SK-N-MC (cell line): ENCODE measurements at regions not wholly inside any gene's neighbourhood (a gene's known extent, or its start where the extent isn't known, plus 50 kb on each side); places are given as distances from the start of the nearest gene placed in this dataset.

Experiments used
- DNase-seq: peaks from one replicate; pipeline ENCODE4 v3.0.0-alpha.2; 2011; ENCODE audit warnings: low read depth, low spot score
- H3K27ac ChIP-seq: fragments of 200-600 bp; sonication (generic); 2 replicates; pipeline ENCODE4 v1.5.1; 2016; ENCODE audit warnings: mixed run types
- H3K36me3 ChIP-seq: fragments of 200-600 bp; sonication (generic); 2 replicates; pipeline ENCODE4 v1.6.1; 2017; ENCODE audit warnings: antibody characterized with exemption, low read length, mixed read lengths; ENCODE audit not compliant: insufficient read depth
- H3K4me3 ChIP-seq: fragments of 200-600 bp; sonication (generic); 2 replicates; pipeline ENCODE4 v1.5.1; 2016
- H3K9ac ChIP-seq: fragments of 200-600 bp; sonication (generic); 2 replicates; pipeline ENCODE4 v1.8.0; 2017; ENCODE audit warnings: mixed run types, mixed read lengths; ENCODE audit not compliant: insufficient read length
- H3K9me3 ChIP-seq: fragments of 200-600 bp; sonication (generic); 2 replicates; pipeline ENCODE4 v1.6.1; 2017; ENCODE audit warnings: low read depth, mild to moderate bottlenecking, antibody characterized with exemption, low read length, moderate library complexity, mixed read lengths
- EZH2 ChIP-seq: fragments of 200-600 bp; sonication (generic); IDR thresholded peaks from one replicate; pipeline ENCODE4 v1.6.1; 2017; ENCODE audit warnings: antibody characterized with exemption
- FOXP2 ChIP-seq: optimal IDR thresholded peaks from 2 replicates; pipeline ENCODE3; 2011; ENCODE audit warnings: mild to moderate bottlenecking, moderate library complexity; ENCODE audit not compliant: insufficient read depth; ENCODE audit errors: extremely low read length, control extremely low read depth
- POLR2AphosphoS5 ChIP-seq: IDR thresholded peaks from 2 replicates; pipeline ENCODE4 v1.6.1; 2012; ENCODE audit warnings: mild to moderate bottlenecking, low read depth, low read length, borderline replicate concordance

DNA sequence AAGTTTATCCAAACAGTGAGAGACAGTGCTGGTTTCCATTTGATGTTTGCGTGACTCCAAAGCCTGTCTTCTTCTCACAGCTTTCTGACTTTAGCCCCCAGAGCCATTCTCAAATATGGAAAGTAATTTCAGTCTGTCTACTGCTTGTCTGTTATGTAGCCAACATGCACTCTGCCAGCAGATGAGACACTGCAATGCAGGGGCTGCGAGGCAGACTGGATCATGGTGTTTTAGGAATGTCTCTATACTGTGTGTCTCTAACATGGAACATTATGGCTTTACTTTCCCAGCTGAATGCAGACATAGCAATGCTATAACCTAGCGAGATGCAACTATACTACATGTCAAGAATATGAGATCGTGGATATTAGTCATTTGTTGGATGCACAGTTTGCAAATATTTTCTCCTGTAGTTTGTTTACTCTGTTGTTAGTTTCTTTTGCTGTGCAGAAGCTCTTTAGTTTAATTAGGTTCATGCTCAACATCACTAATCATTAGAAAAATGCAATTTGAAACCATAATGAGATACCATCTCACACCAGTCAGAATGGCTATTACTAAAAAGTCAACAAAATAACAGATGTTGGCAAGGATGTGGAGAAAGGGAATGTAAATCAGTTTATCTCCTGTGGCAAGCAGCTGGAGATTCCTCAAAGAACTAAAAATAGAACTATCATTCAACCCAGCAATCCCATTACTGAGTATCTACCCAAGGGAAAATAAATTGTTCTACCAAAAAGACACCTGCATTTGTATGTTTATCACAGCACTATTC is 235.8 kb upstream of the TMTC1 start:
- Histone ChIP-seq H3K4me3 (no peak overlapping the region), H3K9ac (no peak overlapping the region), H3K27ac (no peak overlapping the region), H3K9me3 (no peaks in the 10 kb centered on the region), H3K36me3 (no peaks in the 10 kb centered on the region)
- TF ChIP-seq EZH2 (no peak), FOXP2 (no peak), POLR2AphosphoS5 (no peak)
- DNase-seq: no peak

DNA sequence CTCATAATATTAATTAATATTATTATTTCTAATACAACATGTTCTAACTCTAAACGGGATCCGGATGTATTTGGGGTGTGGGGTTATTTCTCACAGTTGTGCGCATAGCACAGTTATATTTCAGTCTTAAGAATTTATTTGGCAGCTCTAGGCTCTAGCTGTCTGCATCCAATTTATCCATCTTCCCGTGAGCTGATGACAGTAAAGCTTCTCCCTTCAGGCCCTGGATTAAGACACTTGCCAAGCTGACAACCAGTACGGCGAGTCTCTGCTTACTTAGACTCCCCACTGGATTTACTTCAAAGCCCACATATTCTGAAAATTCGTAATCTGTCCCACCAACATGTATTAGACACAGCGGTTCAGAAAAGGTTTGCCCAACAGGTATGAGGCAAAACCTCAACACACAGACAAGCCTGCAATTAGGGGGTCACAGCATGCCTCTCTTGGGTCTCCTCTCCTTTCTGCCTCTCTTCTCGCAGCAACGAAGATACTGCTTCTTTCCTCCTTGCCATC is 232.9 kb upstream of the TMTC1 start:
- H3K27ac ChIP-seq: no peak overlapping the region
- TF ChIP-seq FOXP2 (no peak), EZH2 (no peak), POLR2AphosphoS5 (no peak)
- no peak overlapping the region for H3K4me3 ChIP-seq
- no peaks in the 10 kb centered on the region for H3K9me3 ChIP-seq
- no peak for DNase-seq
- H3K9ac ChIP-seq: no peak overlapping the region
- H3K36me3 ChIP-seq: no peaks in the 10 kb centered on the region

DNA sequence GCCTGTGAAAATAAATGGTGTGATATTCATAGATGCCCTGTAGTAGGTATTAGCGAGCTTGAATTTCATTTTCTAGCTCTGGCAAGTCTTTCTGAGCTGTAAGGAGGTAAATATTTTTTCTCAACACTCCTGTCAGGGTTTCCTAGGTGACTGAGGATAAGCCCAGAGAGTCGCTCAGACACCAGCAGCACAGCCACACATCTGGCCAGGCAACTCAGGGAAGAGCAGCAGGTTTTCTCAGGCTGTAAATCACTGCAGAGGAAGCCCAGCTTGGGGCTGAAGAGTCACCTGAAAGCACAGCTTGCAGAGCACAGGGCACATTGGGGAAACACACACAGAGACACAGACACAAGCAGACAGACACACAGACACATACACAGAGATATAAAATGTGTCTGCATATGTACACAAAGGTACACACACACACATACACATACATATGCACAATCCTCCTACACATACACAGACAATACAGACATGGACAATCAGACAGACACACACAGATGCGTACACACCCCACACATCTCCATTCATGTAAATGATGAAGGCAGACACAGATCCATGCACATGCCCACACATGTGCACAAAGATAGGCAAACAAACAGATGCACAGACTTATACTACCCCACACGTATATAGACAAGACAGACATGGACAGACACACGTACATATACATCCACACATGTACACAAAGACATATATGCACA is 232.0 kb upstream of the TMTC1 start:
- no peak overlapping the region for H3K9ac ChIP-seq

DNA sequence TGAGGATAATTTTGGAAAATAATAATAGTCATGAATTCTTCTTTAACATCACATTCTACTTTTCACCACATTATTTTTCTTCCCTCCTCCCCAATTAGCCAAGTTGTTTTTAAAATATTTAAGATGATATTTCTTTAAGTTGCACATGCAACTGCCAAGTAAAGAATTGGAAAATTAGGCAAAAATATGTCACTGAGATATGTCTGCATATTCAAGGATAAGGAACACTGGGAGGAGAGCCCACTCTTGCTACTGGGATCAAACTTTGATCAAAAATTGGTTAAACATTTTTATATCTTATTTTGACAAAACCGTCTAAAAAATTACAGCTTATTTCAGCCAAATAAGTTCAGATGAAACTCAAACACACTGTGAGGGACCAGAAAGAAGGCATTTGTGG is 231.2 kb upstream of the TMTC1 start:
- H3K27ac ChIP-seq: no peak overlapping the region
- no peak for DNase-seq
- H3K36me3 ChIP-seq: no peaks in the 10 kb centered on the region
- no peak overlapping the region for H3K4me3 ChIP-seq
- H3K9me3 ChIP-seq: no peaks in the 10 kb centered on the region
- TF ChIP-seq FOXP2 (no peak), POLR2AphosphoS5 (no peak), EZH2 (no peak)
- H3K9ac ChIP-seq: no peak overlapping the region

More for the DNA sequence above, 232.0 kb upstream of the TMTC1 start:
- Histone ChIP-seq H3K9me3 (no peaks in the 10 kb centered on the region), H3K4me3 (no peak overlapping the region), H3K27ac (no peak overlapping the region), H3K36me3 (no peaks in the 10 kb centered on the region)
- no peak for DNase-seq
- TF ChIP-seq POLR2AphosphoS5 (no peak), EZH2 (no peak), FOXP2 (no peak)

GRCh38 chr12:30012816-30013450 is 229.2 kb upstream of the TMTC1 start:
- DNase-seq: no peak
- no peak overlapping the region for H3K9ac ChIP-seq
- no peaks in the 10 kb centered on the region for H3K36me3 ChIP-seq
- no peak overlapping the region for H3K4me3 ChIP-seq
- H3K27ac ChIP-seq: no peak overlapping the region
- no peaks in the 10 kb centered on the region for H3K9me3 ChIP-seq
- no peak for TF ChIP-seq EZH2
- TF ChIP-seq POLR2AphosphoS5: no peak
- TF ChIP-seq FOXP2: no peak

DNA sequence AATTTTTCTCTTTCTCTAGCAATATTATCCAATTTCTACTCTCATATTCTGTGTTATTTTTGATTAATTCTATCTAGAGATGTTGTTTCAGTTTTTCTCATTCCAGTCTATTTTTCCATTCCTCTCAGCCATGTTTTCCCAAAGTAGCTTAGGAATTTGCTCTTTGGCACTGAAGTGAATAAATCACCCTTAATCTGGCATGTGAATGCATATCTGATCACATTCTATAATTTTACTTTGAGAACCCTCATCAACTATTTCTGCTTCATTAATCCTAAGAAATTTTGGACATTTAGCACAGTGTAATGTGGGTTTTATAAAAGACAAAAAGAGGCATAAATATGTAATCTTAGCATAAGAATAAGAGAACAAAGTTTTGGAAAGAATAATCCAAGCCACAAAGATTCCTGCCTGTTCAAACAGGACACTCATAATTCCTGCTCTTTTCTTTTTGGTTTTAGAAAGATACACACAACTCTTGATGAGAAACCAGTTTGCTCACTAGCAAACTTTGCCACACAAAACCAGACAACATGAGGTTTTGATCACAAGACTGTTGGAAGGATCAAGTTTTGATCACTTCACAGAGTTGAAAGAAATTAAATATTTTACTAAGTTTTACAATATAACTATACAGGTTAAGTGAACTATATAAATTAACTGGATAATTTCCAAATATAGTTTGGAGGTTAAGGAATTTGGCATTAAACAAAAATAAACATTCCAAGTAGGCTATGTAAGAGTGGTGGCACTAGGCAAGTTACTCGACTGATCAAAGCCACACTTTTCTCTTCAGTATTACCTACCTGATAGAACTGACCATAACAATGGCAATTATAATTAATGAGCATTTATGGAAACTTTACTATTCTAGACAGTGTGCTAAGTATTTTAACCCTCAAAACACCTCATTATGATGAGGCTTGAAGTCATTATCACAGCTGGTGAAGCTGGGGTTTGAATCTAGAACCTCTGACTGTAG is 226.6 kb upstream of the TMTC1 start:
- no peaks in the 10 kb centered on the region for H3K36me3 ChIP-seq
- H3K9me3 ChIP-seq: no peaks in the 10 kb centered on the region
- H3K4me3 ChIP-seq: no peak overlapping the region
- H3K27ac ChIP-seq: no peak overlapping the region
- no peak for DNase-seq
- no peak overlapping the region for H3K9ac ChIP-seq
- no peak for TF ChIP-seq FOXP2
- TF ChIP-seq POLR2AphosphoS5: no peak
- no peak for TF ChIP-seq EZH2

- no peak for DNase-seq
- H3K27ac ChIP-seq: no peak overlapping the region
- H3K9ac ChIP-seq: no peak overlapping the region
- H3K36me3 ChIP-seq: no peaks in the 10 kb centered on the region
- no peak for TF ChIP-seq FOXP2
- no peak for TF ChIP-seq EZH2
- TF ChIP-seq POLR2AphosphoS5: no peak
- no peak overlapping the region for H3K4me3 ChIP-seq
- H3K9me3 ChIP-seq: no peaks in the 10 kb centered on the region
Observed at GRCh38 chr12:30006021-30006420, 222.3 kb upstream of the TMTC1 start.

- no peak for TF ChIP-seq POLR2AphosphoS5
- no peak overlapping the region for H3K9ac ChIP-seq
Observed at GRCh38 chr12:30003321-30003720, 219.6 kb upstream of the TMTC1 start.

DNA sequence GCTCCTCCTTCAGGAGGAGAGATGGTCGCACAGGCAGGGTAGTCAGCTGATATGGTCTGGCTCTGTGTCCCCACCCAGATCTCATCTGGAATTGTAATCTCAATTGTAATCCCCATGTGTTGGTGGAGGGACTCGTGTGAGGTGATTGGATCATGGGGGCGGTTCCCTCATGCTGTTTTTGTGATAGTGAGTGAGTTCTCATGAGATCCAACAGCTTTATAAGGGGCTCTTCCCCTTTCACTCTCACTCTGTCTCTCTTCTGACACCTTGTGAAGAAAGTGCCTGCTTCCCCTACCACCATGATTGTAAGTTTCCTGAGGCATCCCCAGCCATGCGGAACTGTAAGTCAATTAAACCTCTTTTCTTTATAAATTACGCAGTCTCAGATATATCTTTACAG is 218.9 kb upstream of the TMTC1 start:
- Histone ChIP-seq H3K9ac (no peak overlapping the region), H3K36me3 (no peaks in the 10 kb centered on the region)
- DNase-seq: no peak

More at GRCh38 chr12:30003321-30003720, 219.6 kb upstream of the TMTC1 start:
- DNase-seq: no peak
- Histone ChIP-seq H3K9me3 (no peaks in the 10 kb centered on the region), H3K4me3 (no peak overlapping the region), H3K27ac (no peak overlapping the region), H3K36me3 (no peaks in the 10 kb centered on the region)

More for the DNA sequence above, 218.9 kb upstream of the TMTC1 start:
- no peak overlapping the region for H3K27ac ChIP-seq
- no peak overlapping the region for H3K4me3 ChIP-seq
- no peaks in the 10 kb centered on the region for H3K9me3 ChIP-seq
- TF ChIP-seq POLR2AphosphoS5 (no peak), FOXP2 (no peak), EZH2 (no peak)
